ENCODE measurements at regions not wholly inside any gene's neighbourhood (a gene's known extent, or its start where the extent isn't known, plus 50 kb on each side); places are given as distances from the start of the nearest gene placed in this dataset.

DNA sequence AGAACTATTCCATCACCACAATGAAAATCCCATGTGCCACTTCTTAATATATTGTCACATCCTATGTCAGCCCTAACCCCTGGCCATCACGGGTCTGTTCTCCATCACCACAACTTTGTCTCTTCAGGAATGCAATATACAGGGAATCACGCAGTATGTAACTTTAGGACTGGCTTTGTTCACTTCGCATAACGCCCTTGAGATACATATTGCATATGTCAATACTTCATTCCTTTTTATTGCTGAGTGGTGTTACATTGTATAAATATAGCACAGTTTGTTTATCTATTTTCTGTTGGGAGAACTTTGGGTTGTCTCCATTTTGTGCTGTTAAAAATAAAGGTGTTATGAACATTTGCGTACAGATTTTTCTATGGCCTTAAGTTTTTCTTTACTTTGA lies 195.4 kb upstream of the ZMIZ1 start:
- no peak for TF ChIP-seq RAD21 (IDR thresholded peaks at IDR 0.05; ENCODE audit: low read depth)
- TF ChIP-seq FOXM1 (IDR thresholded peaks at IDR 0.05; ENCODE audit: borderline replicate concordance, low read depth): no peak
- TF ChIP-seq EP300 (IDR thresholded peaks at IDR 0.05; ENCODE audit: borderline replicate concordance): no peak
- TF ChIP-seq TAF1 (IDR thresholded peaks at IDR 0.05; ENCODE audit: low read depth): no peak
- no peak for TF ChIP-seq YY1 (IDR thresholded peaks at IDR 0.05; ENCODE audit: low read depth)
- TF ChIP-seq CEBPB (IDR thresholded peaks at IDR 0.05): no peak
- TF ChIP-seq TEAD4 (IDR thresholded peaks at IDR 0.05): no peak
- TF ChIP-seq, protein P1, sequence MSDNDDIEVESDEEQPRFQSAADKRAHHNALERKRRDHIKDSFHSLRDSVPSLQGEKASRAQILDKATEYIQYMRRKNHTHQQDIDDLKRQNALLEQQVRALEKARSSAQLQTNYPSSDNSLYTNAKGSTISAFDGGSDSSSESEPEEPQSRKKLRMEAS (IDR thresholded peaks at IDR 0.05): no peak
- TF ChIP-seq TCF12 (IDR thresholded peaks at IDR 0.05; ENCODE audit: low read depth): no peak
- TF ChIP-seq, protein P2, sequence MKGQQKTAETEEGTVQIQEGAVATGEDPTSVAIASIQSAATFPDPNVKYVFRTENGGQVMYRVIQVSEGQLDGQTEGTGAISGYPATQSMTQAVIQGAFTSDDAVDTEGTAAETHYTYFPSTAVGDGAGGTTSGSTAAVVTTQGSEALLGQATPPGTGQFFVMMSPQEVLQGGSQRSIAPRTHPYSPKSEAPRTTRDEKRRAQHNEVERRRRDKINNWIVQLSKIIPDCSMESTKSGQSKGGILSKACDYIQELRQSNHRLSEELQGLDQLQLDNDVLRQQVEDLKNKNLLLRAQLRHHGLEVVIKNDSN (IDR thresholded peaks at IDR 0.05): no peak
- no peak for TF ChIP-seq EGR1 (IDR thresholded peaks at IDR 0.05)
- TF ChIP-seq, protein P3, sequence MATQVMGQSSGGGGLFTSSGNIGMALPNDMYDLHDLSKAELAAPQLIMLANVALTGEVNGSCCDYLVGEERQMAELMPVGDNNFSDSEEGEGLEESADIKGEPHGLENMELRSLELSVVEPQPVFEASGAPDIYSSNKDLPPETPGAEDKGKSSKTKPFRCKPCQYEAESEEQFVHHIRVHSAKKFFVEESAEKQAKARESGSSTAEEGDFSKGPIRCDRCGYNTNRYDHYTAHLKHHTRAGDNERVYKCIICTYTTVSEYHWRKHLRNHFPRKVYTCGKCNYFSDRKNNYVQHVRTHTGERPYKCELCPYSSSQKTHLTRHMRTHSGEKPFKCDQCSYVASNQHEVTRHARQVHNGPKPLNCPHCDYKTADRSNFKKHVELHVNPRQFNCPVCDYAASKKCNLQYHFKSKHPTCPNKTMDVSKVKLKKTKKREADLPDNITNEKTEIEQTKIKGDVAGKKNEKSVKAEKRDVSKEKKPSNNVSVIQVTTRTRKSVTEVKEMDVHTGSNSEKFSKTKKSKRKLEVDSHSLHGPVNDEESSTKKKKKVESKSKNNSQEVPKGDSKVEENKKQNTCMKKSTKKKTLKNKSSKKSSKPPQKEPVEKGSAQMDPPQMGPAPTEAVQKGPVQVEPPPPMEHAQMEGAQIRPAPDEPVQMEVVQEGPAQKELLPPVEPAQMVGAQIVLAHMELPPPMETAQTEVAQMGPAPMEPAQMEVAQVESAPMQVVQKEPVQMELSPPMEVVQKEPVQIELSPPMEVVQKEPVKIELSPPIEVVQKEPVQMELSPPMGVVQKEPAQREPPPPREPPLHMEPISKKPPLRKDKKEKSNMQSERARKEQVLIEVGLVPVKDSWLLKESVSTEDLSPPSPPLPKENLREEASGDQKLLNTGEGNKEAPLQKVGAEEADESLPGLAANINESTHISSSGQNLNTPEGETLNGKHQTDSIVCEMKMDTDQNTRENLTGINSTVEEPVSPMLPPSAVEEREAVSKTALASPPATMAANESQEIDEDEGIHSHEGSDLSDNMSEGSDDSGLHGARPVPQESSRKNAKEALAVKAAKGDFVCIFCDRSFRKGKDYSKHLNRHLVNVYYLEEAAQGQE (IDR thresholded peaks at IDR 0.05; ENCODE audit: low read depth): no peak
- no peak for TF ChIP-seq ZBTB7A (IDR thresholded peaks at IDR 0.05; ENCODE audit: low read depth)
- TF ChIP-seq CREB1 (IDR thresholded peaks at IDR 0.05; ENCODE audit: low read depth): no peak

Measured in Ishikawa (cell line).